Adipocyte (in vitro differentiated cells): ENCODE measurements at regions not wholly inside any gene's neighbourhood (a gene's known extent, or its start where the extent isn't known, plus 50 kb on each side); places are given as distances from the start of the nearest gene placed in this dataset.

ENCODE experiments used
- DNase-seq: peaks from one replicate; pipeline ENCODE4 v3.0.0-alpha.2; 2015; ENCODE audit warnings: low read depth
- H3K27me3 ChIP-seq: replicated peaks from 2 replicates; pipeline ENCODE4 v1.7.0; 2013; ENCODE audit warnings: mild to moderate bottlenecking, low read length, moderate library complexity; ENCODE audit not compliant: control insufficient read depth, insufficient read depth
- H3K36me3 ChIP-seq: 2 replicates; pipeline ENCODE4 v1.7.0; 2013; ENCODE audit warnings: low read length, mild to moderate bottlenecking, moderate library complexity; ENCODE audit not compliant: control insufficient read depth, insufficient read depth, severe bottlenecking
- H3K4me1 ChIP-seq: 2 replicates; pipeline ENCODE4 v1.7.0; 2013; ENCODE audit warnings: mild to moderate bottlenecking, low read length, moderate library complexity; ENCODE audit not compliant: control insufficient read depth, insufficient read depth
- H3K4me3 ChIP-seq: 2 replicates; pipeline ENCODE4 v1.7.0; 2013; ENCODE audit warnings: mild to moderate bottlenecking, low read length, moderate library complexity
- H3K9ac ChIP-seq: 2 replicates; pipeline ENCODE4 v1.7.0; 2013; ENCODE audit warnings: mild to moderate bottlenecking, low read length, moderate library complexity
- H3K9me3 ChIP-seq: 2 replicates; pipeline ENCODE4 v1.7.0; 2013; ENCODE audit warnings: mild to moderate bottlenecking, low read length, moderate library complexity; ENCODE audit not compliant: control insufficient read depth

GRCh38 chr4:24476282-24476681 lies 108.1 kb downstream of the DHX15 start:
- no peak overlapping the region for H3K9ac ChIP-seq
- peaks cover 12% of the 10 kb centered on the region for H3K27me3 ChIP-seq
- H3K36me3 ChIP-seq, result no peaks in the 10 kb centered on the region
- H3K4me1 ChIP-seq, result no peaks in the 10 kb centered on the region
- DNase-seq, result peak; percentile 44
- H3K9me3 ChIP-seq, result no peaks in the 10 kb centered on the region
- no peak overlapping the region for H3K4me3 ChIP-seq

DNA sequence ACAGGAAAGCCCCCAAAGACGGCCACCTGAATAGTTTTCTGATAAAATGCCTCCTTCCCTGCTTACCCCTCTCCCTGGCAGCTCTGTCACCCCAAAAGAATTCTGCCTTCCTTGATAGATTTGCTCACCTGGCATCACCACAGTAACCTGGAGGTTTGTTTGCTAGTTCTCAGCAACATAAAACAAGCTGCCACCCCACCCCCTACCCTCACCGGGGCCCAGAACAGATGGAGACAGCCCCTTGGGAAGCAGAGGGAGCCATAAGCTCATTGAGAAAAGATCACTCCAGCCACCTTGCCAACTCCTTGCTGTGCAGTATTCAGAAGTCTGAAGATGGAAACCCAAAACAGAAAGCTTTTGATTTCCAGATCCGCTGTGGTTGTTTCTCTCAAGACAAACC lies 108.6 kb downstream of the DHX15 start:
- Histone ChIP-seq H3K9ac (no peak overlapping the region), H3K4me1 (no peaks in the 10 kb centered on the region), H3K9me3 (no peaks in the 10 kb centered on the region), H3K27me3 (peaks cover 7% of the 10 kb centered on the region), H3K36me3 (no peaks in the 10 kb centered on the region), H3K4me3 (no peak overlapping the region)
- DNase-seq, result no peak

DNA sequence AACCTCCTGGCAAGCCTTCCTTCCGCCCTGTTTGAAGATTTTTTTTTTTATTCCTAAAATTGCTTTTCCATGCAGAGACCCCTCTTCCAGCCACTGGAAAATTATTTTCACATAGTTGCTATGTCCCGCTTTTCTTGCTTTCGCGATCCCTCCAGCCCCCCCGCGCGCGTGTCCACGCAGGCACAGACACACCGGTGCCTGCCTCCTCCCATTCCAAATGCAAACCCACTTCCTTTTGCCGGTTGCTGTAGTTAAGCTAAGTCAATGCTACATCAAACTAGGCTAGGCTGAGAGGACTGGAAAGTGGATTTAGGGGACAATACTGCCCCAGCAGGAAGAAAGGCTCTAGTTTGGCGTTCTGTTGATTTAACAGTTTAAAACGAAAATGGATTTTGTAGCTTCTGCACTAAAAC lies 111.0 kb downstream of the DHX15 start:
- H3K4me3 ChIP-seq, result peak overlapping the region; percentile 83
- no peaks in the 10 kb centered on the region for H3K36me3 ChIP-seq
- peak; percentile 48 for DNase-seq

GRCh38 chr4:24472514-24473308 lies 111.6 kb downstream of the DHX15 start:
- Histone ChIP-seq H3K27me3 (no peaks in the 10 kb centered on the region), H3K9me3 (no peaks in the 10 kb centered on the region), H3K4me1 (peaks cover 6% of the 10 kb centered on the region), H3K9ac (peak overlapping the region; percentile 70), H3K36me3 (no peaks in the 10 kb centered on the region), H3K4me3 (peak overlapping the region; percentile 83)
- DNase-seq, result peak; percentile 86

More for the DNA sequence above, 111.0 kb downstream of the DHX15 start:
- Histone ChIP-seq H3K9me3 (no peaks in the 10 kb centered on the region), H3K4me1 (peaks cover 6% of the 10 kb centered on the region), H3K27me3 (no peaks in the 10 kb centered on the region), H3K9ac (peak overlapping the region; percentile 70)

GRCh38 chr4:24472161-24472510 lies 112.2 kb downstream of the DHX15 start:
- no peaks in the 10 kb centered on the region for H3K36me3 ChIP-seq
- H3K4me3 ChIP-seq, result peak overlapping the region; percentile 83
- H3K9ac ChIP-seq, result peak overlapping the region; percentile 81
- no peak for DNase-seq
- peaks cover 9% of the 10 kb centered on the region for H3K4me1 ChIP-seq
- no peaks in the 10 kb centered on the region for H3K9me3 ChIP-seq
- no peaks in the 10 kb centered on the region for H3K27me3 ChIP-seq

DNA sequence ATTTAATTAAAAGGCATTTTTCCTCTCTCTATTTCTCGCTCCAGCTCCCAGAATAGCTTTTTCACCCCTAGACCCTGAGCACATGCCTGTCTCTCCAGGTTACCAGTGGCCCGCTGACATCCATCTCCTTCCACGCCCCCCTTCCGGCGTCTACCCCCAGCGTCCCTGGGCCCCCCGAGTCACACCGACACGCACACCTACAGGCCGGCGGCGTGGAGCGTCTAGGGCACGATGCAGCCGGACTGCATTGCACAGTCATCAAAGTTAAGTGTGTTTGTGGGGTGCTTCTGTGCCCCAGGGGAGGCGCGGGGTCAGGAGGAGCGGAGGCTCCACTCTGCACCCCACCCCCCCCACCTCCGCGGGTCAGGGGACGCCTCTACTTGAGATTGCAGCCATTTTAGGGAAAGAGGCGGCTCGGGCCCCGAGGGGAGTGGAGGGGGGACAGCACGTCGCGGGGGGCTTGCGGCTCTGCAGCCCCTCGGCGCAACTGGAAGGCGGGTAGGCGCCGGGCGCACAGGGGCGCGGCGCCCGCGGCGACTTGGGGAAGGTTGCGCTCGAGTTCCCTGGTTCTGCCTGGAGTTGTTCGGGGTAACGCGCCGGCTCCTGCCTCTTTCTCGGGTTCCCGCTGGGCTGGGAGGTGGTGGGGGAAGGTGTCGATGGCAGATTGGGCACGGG lies 112.7 kb downstream of the DHX15 start:
- no peaks in the 10 kb centered on the region for H3K27me3 ChIP-seq
- DNase-seq, result peak; percentile 39
- no peaks in the 10 kb centered on the region for H3K9me3 ChIP-seq
- H3K9ac ChIP-seq, result peak overlapping the region; percentile 81
- H3K4me3 ChIP-seq, result peak overlapping the region; percentile 83
- no peaks in the 10 kb centered on the region for H3K36me3 ChIP-seq
- peaks cover 10% of the 10 kb centered on the region for H3K4me1 ChIP-seq

- DNase-seq, result peak; percentile 69
- Histone ChIP-seq H3K4me3 (peak overlapping the region; percentile 83), H3K36me3 (no peaks in the 10 kb centered on the region), H3K4me1 (peaks cover 10% of the 10 kb centered on the region), H3K9me3 (no peaks in the 10 kb centered on the region), H3K9ac (peak overlapping the region; percentile 81), H3K27me3 (no peaks in the 10 kb centered on the region)
These were observed 113.5 kb downstream of the DHX15 start for GRCh38 chr4:24470666-24471485.

GRCh38 chr4:24468071-24468470 lies 116.3 kb downstream of the DHX15 start:
- no peak overlapping the region for H3K9ac ChIP-seq
- H3K4me3 ChIP-seq, result no peak overlapping the region
- no peak for DNase-seq
- H3K27me3 ChIP-seq, result no peaks in the 10 kb centered on the region
- H3K9me3 ChIP-seq, result no peaks in the 10 kb centered on the region
- peaks cover 10% of the 10 kb centered on the region for H3K4me1 ChIP-seq
- H3K36me3 ChIP-seq, result no peaks in the 10 kb centered on the region

DNA sequence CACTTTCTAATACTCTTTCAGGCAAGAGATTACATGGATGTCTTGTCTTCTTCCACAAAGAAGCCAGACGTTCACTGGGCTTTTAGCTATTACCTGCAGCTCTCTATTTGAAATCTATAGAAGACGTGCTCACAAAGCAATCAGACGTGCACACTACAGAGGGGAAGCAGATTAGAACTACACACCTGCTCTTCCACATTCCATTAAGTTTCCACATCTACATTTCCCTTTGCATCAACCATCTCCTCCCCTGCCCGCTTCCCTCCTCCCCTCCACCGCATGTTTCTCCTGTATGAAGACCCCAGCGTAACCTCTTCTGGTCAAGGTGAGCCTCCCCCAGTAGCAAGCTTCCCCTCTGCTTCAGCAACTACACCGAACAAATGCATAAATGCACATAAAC lies 119.8 kb downstream of the DHX15 start:
- no peaks in the 10 kb centered on the region for H3K9me3 ChIP-seq
- H3K4me1 ChIP-seq, result peaks cover 5% of the 10 kb centered on the region
- peaks cover 3% of the 10 kb centered on the region for H3K27me3 ChIP-seq

GRCh38 chr4:24456431-24456830 lies 127.9 kb downstream of the DHX15 start:
- Histone ChIP-seq H3K9me3 (no peaks in the 10 kb centered on the region), H3K4me1 (no peaks in the 10 kb centered on the region), H3K27me3 (no peaks in the 10 kb centered on the region), H3K36me3 (no peaks in the 10 kb centered on the region), H3K4me3 (no peak overlapping the region), H3K9ac (no peak overlapping the region)
- no peak for DNase-seq

More for the DNA sequence above, 119.8 kb downstream of the DHX15 start:
- Histone ChIP-seq H3K9ac (no peak overlapping the region), H3K4me3 (no peak overlapping the region), H3K36me3 (no peaks in the 10 kb centered on the region)
- no peak for DNase-seq

DNA sequence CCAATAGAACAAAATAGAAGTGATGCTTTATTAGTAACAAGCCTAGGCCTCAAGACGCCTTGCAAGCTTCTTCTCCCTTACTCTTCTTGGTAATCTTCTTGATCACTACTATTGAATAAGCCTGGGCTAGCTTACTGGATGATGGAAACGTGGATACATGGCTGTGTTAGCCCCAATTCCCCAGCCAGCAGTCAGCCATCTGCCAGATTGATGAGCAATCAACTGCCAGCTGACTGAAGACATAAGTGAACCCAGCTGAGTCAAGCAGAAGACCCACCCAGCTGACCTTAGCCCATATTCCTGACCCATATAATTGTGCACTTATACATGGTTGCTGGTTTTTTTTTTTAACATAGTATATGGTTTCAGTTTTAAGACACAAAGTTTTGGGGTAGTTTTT lies 130.4 kb downstream of the DHX15 start:
- Histone ChIP-seq H3K27me3 (no peaks in the 10 kb centered on the region), H3K9me3 (no peaks in the 10 kb centered on the region), H3K4me1 (peaks cover 10% of the 10 kb centered on the region), H3K9ac (no peak overlapping the region), H3K36me3 (no peaks in the 10 kb centered on the region), H3K4me3 (no peak overlapping the region)
- DNase-seq, result no peak
